ENCODE measurements at regions not wholly inside any gene's neighbourhood (a gene's known extent, or its start where the extent isn't known, plus 50 kb on each side); places are given as distances from the start of the nearest gene placed in this dataset.

- no peak overlapping the region for H3K18ac ChIP-seq (ENCODE audit: low read length)
These were observed 53.8 kb upstream of the PSEN2 start for GRCh38 chr1:226816576-226816975.

GRCh38 chr1:226814751-226815537, 55.5 kb upstream of the PSEN2 start:
- H3K27ac ChIP-seq (ENCODE audit: low read depth, low read length), result no peak overlapping the region
- H2AK5ac ChIP-seq (ENCODE audit: low read length), result no peak overlapping the region
- H2BK5ac ChIP-seq (ENCODE audit: low read depth, low read length, poor library complexity), result no peak overlapping the region
- no peak overlapping the region for H3K9ac ChIP-seq (ENCODE audit: low read length)
- H2BK120ac ChIP-seq (ENCODE audit: insufficient read depth, low read length, poor library complexity), result no peak overlapping the region
- H3K27me3 ChIP-seq (ENCODE audit: insufficient read depth, low read length), result no peaks in the 10 kb centered on the region
- no peak overlapping the region for H3K18ac ChIP-seq (ENCODE audit: low read length)
- no peak overlapping the region for H3K4ac ChIP-seq (ENCODE audit: low read depth, low read length)
- no peak overlapping the region for H2BK12ac ChIP-seq (ENCODE audit: low read length)
- no CpG with 5 or more reads among the region's 10 CpGs for WGBS (ENCODE audit: extremely low coverage, insufficient coverage, insufficient read length)
- H3K4me1 ChIP-seq (ENCODE audit: control insufficient read depth in 1 of 2, insufficient read depth in 2 of 2, low read length in 2 of 2), result peaks cover 0 to 2% of the 10 kb centered on the region in 2 experiments
- no peak overlapping the region for H3K14ac ChIP-seq (ENCODE audit: low read length)
- no peak overlapping the region for H3K23ac ChIP-seq (ENCODE audit: low read length)
- H2AFZ ChIP-seq (ENCODE audit: insufficient read depth, low read length, poor library complexity), result no peak overlapping the region
- H4K8ac ChIP-seq (ENCODE audit: low read depth, low read length), result no peak overlapping the region
- H4K12ac ChIP-seq (ENCODE audit: low read depth, low read length), result no peak overlapping the region
- H3K4me2 ChIP-seq (ENCODE audit: low read length), result no peak overlapping the region
- H3K79me1 ChIP-seq (ENCODE audit: low read length), result no peaks in the 10 kb centered on the region
- H4K91ac ChIP-seq (ENCODE audit: low read depth, low read length), result no peak overlapping the region
- no peak overlapping the region for H3K4me3 ChIP-seq (ENCODE audit: low read depth, low read length)
- DNase-seq, result peak; percentile 88 to 95
- H3K36me3 ChIP-seq (ENCODE audit: control insufficient read depth in 1 of 2, insufficient read depth in 2 of 2, low read length in 2 of 2), result no peaks in the 10 kb centered on the region
- H3K9me3 ChIP-seq (ENCODE audit: insufficient read depth, low read depth, low read length), result no peaks in the 10 kb centered on the region
- no peaks in the 10 kb centered on the region for H3K79me2 ChIP-seq (ENCODE audit: control insufficient read depth, insufficient read depth, low read length, poor library complexity)

More at GRCh38 chr1:226816576-226816975, 53.8 kb upstream of the PSEN2 start:
- Histone ChIP-seq H3K4me3 (ENCODE audit: low read depth, low read length) (no peak overlapping the region), H3K9ac (ENCODE audit: low read length) (no peak overlapping the region), H3K27me3 (ENCODE audit: insufficient read depth, low read length) (no peaks in the 10 kb centered on the region), H3K79me1 (ENCODE audit: low read length) (no peaks in the 10 kb centered on the region), H3K4me2 (ENCODE audit: low read length) (no peak overlapping the region), H3K4me1 (ENCODE audit: control insufficient read depth in 1 of 2, insufficient read depth in 2 of 2, low read length in 2 of 2) (peaks cover 2 to 6% of the 10 kb centered on the region in 2 experiments), H3K27ac (ENCODE audit: low read depth, low read length) (no peak overlapping the region), H2BK5ac (ENCODE audit: low read depth, low read length, poor library complexity) (no peak overlapping the region), H2AK5ac (ENCODE audit: low read length) (no peak overlapping the region), H3K14ac (ENCODE audit: low read length) (no peak overlapping the region), H3K4ac (ENCODE audit: low read depth, low read length) (no peak overlapping the region), H3K23ac (ENCODE audit: low read length) (no peak overlapping the region), H4K8ac (ENCODE audit: low read depth, low read length) (no peak overlapping the region), H4K91ac (ENCODE audit: low read depth, low read length) (no peak overlapping the region), H3K36me3 (ENCODE audit: control insufficient read depth in 1 of 2, insufficient read depth in 2 of 2, low read length in 2 of 2) (no peaks in the 10 kb centered on the region), H2BK12ac (ENCODE audit: low read length) (no peak overlapping the region), H3K9me3 (ENCODE audit: insufficient read depth, low read depth, low read length) (no peaks in the 10 kb centered on the region), H3K79me2 (ENCODE audit: control insufficient read depth, insufficient read depth, low read length, poor library complexity) (no peaks in the 10 kb centered on the region), H2BK120ac (ENCODE audit: insufficient read depth, low read length, poor library complexity) (no peak overlapping the region), H2AFZ (ENCODE audit: insufficient read depth, low read length, poor library complexity) (no peak overlapping the region), H4K12ac (ENCODE audit: low read depth, low read length) (no peak overlapping the region)
- no peak for DNase-seq
- WGBS (ENCODE audit: extremely low coverage, insufficient coverage, insufficient read length), result no CpG with 5 or more reads among the region's 3 CpGs

- H2AFZ ChIP-seq (ENCODE audit: insufficient read depth, low read length, poor library complexity), result no peak overlapping the region
These were observed 56.5 kb upstream of the PSEN2 start for GRCh38 chr1:226813671-226814591.

GRCh38 chr1:226810681-226811080, 59.7 kb upstream of the PSEN2 start:
- no peaks in the 10 kb centered on the region for H3K79me2 ChIP-seq (ENCODE audit: control insufficient read depth, insufficient read depth, low read length, poor library complexity)
- H3K4ac ChIP-seq (ENCODE audit: low read depth, low read length), result no peak overlapping the region
- H3K27ac ChIP-seq (ENCODE audit: low read depth, low read length), result no peak overlapping the region
- no peaks in the 10 kb centered on the region for H3K79me1 ChIP-seq (ENCODE audit: low read length)
- H3K23ac ChIP-seq (ENCODE audit: low read length), result no peak overlapping the region
- H2AFZ ChIP-seq (ENCODE audit: insufficient read depth, low read length, poor library complexity), result no peak overlapping the region
- no peak overlapping the region for H3K18ac ChIP-seq (ENCODE audit: low read length)
- no peak overlapping the region for H3K14ac ChIP-seq (ENCODE audit: low read length)
- no peak overlapping the region for H4K12ac ChIP-seq (ENCODE audit: low read depth, low read length)
- no peak overlapping the region for H2BK12ac ChIP-seq (ENCODE audit: low read length)
- H3K27me3 ChIP-seq (ENCODE audit: insufficient read depth, low read length), result no peaks in the 10 kb centered on the region
- no peak overlapping the region for H3K4me2 ChIP-seq (ENCODE audit: low read length)
- H3K36me3 ChIP-seq (ENCODE audit: control insufficient read depth in 1 of 2, insufficient read depth in 2 of 2, low read length in 2 of 2), result no peaks in the 10 kb centered on the region
- H3K4me1 ChIP-seq (ENCODE audit: control insufficient read depth in 1 of 2, insufficient read depth in 2 of 2, low read length in 2 of 2), result peaks cover 0 to 6% of the 10 kb centered on the region in 2 experiments
- H2BK120ac ChIP-seq (ENCODE audit: insufficient read depth, low read length, poor library complexity), result no peak overlapping the region
- no peak overlapping the region for H2AK5ac ChIP-seq (ENCODE audit: low read length)
- H3K9me3 ChIP-seq (ENCODE audit: insufficient read depth, low read depth, low read length), result no peaks in the 10 kb centered on the region
- H3K9ac ChIP-seq (ENCODE audit: low read length), result no peak overlapping the region
- no peak overlapping the region for H4K91ac ChIP-seq (ENCODE audit: low read depth, low read length)
- H2BK5ac ChIP-seq (ENCODE audit: low read depth, low read length, poor library complexity), result no peak overlapping the region
- whole genome bisulfite sequencing (ENCODE audit: extremely low coverage, insufficient coverage, insufficient read length), result no CpG with 5 or more reads among the region's 4 CpGs
- DNase-seq, result no peak
- H3K4me3 ChIP-seq (ENCODE audit: low read depth, low read length), result no peak overlapping the region
- no peak overlapping the region for H4K8ac ChIP-seq (ENCODE audit: low read depth, low read length)

More at GRCh38 chr1:226813671-226814591, 56.5 kb upstream of the PSEN2 start:
- no peak for DNase-seq
- no peak overlapping the region for H3K27ac ChIP-seq (ENCODE audit: low read depth, low read length)
- no peak overlapping the region for H3K4me3 ChIP-seq (ENCODE audit: low read depth, low read length)
- no peak overlapping the region for H3K4me2 ChIP-seq (ENCODE audit: low read length)
- no peak overlapping the region for H3K14ac ChIP-seq (ENCODE audit: low read length)
- H3K9ac ChIP-seq (ENCODE audit: low read length), result no peak overlapping the region
- no peaks in the 10 kb centered on the region for H3K4me1 ChIP-seq (ENCODE audit: control insufficient read depth in 1 of 2, insufficient read depth in 2 of 2, low read length in 2 of 2)
- no peaks in the 10 kb centered on the region for H3K79me2 ChIP-seq (ENCODE audit: control insufficient read depth, insufficient read depth, low read length, poor library complexity)
- H3K4ac ChIP-seq (ENCODE audit: low read depth, low read length), result no peak overlapping the region
- WGBS (ENCODE audit: extremely low coverage, insufficient coverage, insufficient read length), result no CpG with 5 or more reads among the region's 7 CpGs
- no peaks in the 10 kb centered on the region for H3K79me1 ChIP-seq (ENCODE audit: low read length)
- no peak overlapping the region for H2BK120ac ChIP-seq (ENCODE audit: insufficient read depth, low read length, poor library complexity)
- H3K18ac ChIP-seq (ENCODE audit: low read length), result no peak overlapping the region
- H4K8ac ChIP-seq (ENCODE audit: low read depth, low read length), result no peak overlapping the region
- no peaks in the 10 kb centered on the region for H3K27me3 ChIP-seq (ENCODE audit: insufficient read depth, low read length)
- H3K23ac ChIP-seq (ENCODE audit: low read length), result no peak overlapping the region
- no peak overlapping the region for H2BK5ac ChIP-seq (ENCODE audit: low read depth, low read length, poor library complexity)
- no peaks in the 10 kb centered on the region for H3K36me3 ChIP-seq (ENCODE audit: control insufficient read depth in 1 of 2, insufficient read depth in 2 of 2, low read length in 2 of 2)
- H4K91ac ChIP-seq (ENCODE audit: low read depth, low read length), result no peak overlapping the region
- H2AK5ac ChIP-seq (ENCODE audit: low read length), result no peak overlapping the region
- no peak overlapping the region for H2BK12ac ChIP-seq (ENCODE audit: low read length)
- H4K12ac ChIP-seq (ENCODE audit: low read depth, low read length), result no peak overlapping the region
- no peaks in the 10 kb centered on the region for H3K9me3 ChIP-seq (ENCODE audit: insufficient read depth, low read depth, low read length)

Measured in trophoblast cell (in vitro differentiated cells and primary cell).